ENCODE measurements at regions not wholly inside any gene's neighbourhood (a gene's known extent, or its start where the extent isn't known, plus 50 kb on each side); places are given as distances from the start of the nearest gene placed in this dataset.

DNA sequence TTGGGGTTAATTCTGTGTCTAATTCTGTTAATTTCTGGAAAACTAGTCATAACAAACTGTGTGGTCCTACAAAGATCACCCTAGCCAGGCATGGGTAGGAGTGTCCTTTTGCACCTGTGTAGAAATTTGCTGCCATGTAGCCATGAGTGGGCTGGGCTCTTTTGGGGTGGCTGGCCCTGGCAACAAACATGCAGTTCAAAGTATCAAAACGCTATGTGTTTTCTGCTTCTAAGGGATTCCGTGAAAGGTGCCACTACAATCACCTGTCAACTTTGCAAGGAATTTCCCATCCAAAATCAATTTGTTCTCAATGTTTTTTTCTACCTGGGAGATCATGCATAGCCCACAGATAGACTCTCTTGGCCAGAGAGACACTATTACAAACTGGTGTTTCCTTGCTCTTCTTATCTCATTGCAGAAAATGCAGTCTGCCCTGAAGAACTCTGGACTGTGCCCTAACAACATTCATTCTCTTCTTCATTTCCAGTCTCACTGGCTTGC lies 537.7 kb upstream of the ID2 start:
- TF ChIP-seq, protein P1, sequence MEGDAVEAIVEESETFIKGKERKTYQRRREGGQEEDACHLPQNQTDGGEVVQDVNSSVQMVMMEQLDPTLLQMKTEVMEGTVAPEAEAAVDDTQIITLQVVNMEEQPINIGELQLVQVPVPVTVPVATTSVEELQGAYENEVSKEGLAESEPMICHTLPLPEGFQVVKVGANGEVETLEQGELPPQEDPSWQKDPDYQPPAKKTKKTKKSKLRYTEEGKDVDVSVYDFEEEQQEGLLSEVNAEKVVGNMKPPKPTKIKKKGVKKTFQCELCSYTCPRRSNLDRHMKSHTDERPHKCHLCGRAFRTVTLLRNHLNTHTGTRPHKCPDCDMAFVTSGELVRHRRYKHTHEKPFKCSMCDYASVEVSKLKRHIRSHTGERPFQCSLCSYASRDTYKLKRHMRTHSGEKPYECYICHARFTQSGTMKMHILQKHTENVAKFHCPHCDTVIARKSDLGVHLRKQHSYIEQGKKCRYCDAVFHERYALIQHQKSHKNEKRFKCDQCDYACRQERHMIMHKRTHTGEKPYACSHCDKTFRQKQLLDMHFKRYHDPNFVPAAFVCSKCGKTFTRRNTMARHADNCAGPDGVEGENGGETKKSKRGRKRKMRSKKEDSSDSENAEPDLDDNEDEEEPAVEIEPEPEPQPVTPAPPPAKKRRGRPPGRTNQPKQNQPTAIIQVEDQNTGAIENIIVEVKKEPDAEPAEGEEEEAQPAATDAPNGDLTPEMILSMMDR (IDR thresholded peaks at IDR 0.05; ENCODE audit: poor library complexity, severe bottlenecking), result no peak
- TF ChIP-seq, protein P2, sequence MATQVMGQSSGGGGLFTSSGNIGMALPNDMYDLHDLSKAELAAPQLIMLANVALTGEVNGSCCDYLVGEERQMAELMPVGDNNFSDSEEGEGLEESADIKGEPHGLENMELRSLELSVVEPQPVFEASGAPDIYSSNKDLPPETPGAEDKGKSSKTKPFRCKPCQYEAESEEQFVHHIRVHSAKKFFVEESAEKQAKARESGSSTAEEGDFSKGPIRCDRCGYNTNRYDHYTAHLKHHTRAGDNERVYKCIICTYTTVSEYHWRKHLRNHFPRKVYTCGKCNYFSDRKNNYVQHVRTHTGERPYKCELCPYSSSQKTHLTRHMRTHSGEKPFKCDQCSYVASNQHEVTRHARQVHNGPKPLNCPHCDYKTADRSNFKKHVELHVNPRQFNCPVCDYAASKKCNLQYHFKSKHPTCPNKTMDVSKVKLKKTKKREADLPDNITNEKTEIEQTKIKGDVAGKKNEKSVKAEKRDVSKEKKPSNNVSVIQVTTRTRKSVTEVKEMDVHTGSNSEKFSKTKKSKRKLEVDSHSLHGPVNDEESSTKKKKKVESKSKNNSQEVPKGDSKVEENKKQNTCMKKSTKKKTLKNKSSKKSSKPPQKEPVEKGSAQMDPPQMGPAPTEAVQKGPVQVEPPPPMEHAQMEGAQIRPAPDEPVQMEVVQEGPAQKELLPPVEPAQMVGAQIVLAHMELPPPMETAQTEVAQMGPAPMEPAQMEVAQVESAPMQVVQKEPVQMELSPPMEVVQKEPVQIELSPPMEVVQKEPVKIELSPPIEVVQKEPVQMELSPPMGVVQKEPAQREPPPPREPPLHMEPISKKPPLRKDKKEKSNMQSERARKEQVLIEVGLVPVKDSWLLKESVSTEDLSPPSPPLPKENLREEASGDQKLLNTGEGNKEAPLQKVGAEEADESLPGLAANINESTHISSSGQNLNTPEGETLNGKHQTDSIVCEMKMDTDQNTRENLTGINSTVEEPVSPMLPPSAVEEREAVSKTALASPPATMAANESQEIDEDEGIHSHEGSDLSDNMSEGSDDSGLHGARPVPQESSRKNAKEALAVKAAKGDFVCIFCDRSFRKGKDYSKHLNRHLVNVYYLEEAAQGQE (IDR thresholded peaks at IDR 0.05; ENCODE audit: borderline replicate concordance), result no peak
- TF ChIP-seq POLR2AphosphoS5 (IDR thresholded peaks at IDR 0.05) (no peak), EP300 (conservative IDR thresholded peaks at IDR 0.05; ENCODE audit: poor library complexity, severe bottlenecking) (no peak), EZH2 (IDR thresholded peaks at IDR 0.05; ENCODE audit: borderline replicate concordance, insufficient read depth, low read length, poor library complexity, severe bottlenecking) (no peak), TAF1 (IDR thresholded peaks at IDR 0.05; ENCODE audit: low read depth) (no peak), MXI1 (conservative IDR thresholded peaks at IDR 0.05; ENCODE audit: poor library complexity, severe bottlenecking) (no peak), SMC3 (conservative IDR thresholded peaks at IDR 0.05; ENCODE audit: poor library complexity) (no peak), RAD21 (conservative IDR thresholded peaks at IDR 0.05) (no peak)

Data from neural cell (in vitro differentiated cells).